Omental fat pad (tissue), 3 donors: ENCODE measurements at regions not wholly inside any gene's neighbourhood (a gene's known extent, or its start where the extent isn't known, plus 50 kb on each side); places are given as distances from the start of the nearest gene placed in this dataset.

Source experiments
- ATAC-seq: fragments of 150-250 bp; one replicate; pipeline ENCODE4 v1.9.1; 2016; ENCODE audit warnings: mild to moderate bottlenecking, moderate library complexity; ENCODE audit not compliant: low FRiP score
- DNase-seq: peaks from one replicate; pipeline ENCODE4 v3.0.0-alpha.2; 2019; ENCODE audit warnings: low spot score
- CTCF ChIP-seq, 3 donors: fragments of 450-650 bp; IDR thresholded peaks; one replicate each; pipeline ENCODE4 v1.5.1; 2016 to 2017; ENCODE audit warnings: antibody characterized with exemption in 3 of 3, mild to moderate bottlenecking in 3 of 3, moderate library complexity in 2 of 3

GRCh38 chr2:167504695-167505094 lies 616.4 kb downstream of the XIRP2 start:
- TF ChIP-seq CTCF (IDR thresholded peaks at IDR 0.05): no peak
- no peak for ATAC-seq
- no peak for DNase-seq

GRCh38 chr2:167504061-167504460 lies 615.8 kb downstream of the XIRP2 start:
- DNase-seq: no peak
- no peak for TF ChIP-seq CTCF (IDR thresholded peaks at IDR 0.05)
- no peak for ATAC-seq

- ATAC-seq: no peak
- no peak for DNase-seq
- TF ChIP-seq CTCF (IDR thresholded peaks at IDR 0.05): no peak
Observed at GRCh38 chr2:167501618-167502017, 613.3 kb downstream of the XIRP2 start.

GRCh38 chr2:167493862-167494261 lies 605.6 kb downstream of the XIRP2 start:
- DNase-seq (no peak), ATAC-seq (no peak)
- no peak for TF ChIP-seq CTCF (IDR thresholded peaks at IDR 0.05)

- DNase-seq: no peak
- no peak for TF ChIP-seq CTCF (IDR thresholded peaks at IDR 0.05)
- no peak for ATAC-seq
Observed at GRCh38 chr2:167492486-167492885, 604.2 kb downstream of the XIRP2 start.

GRCh38 chr2:167491788-167492187 lies 603.5 kb downstream of the XIRP2 start:
- ATAC-seq: no peak
- DNase-seq: no peak

GRCh38 chr2:167490455-167490854 lies 602.2 kb downstream of the XIRP2 start:
- no peak for TF ChIP-seq CTCF (IDR thresholded peaks at IDR 0.05)
- DNase-seq: no peak
- ATAC-seq: no peak

More at GRCh38 chr2:167491788-167492187, 603.5 kb downstream of the XIRP2 start:
- no peak for TF ChIP-seq CTCF (IDR thresholded peaks at IDR 0.05)
